HG03442 (cell line): ENCODE measurements at regions not wholly inside any gene's neighbourhood (a gene's known extent, or its start where the extent isn't known, plus 50 kb on each side); places are given as distances from the start of the nearest gene placed in this dataset.

Source experiments
- ATAC-seq: cut with Tn5 transposase; IDR thresholded peaks from one replicate; pipeline ENCODE4 v1.9.1; 2021; ENCODE audit warnings: mild to moderate bottlenecking, moderate library complexity; ENCODE audit not compliant: unreplicated experiment

- no peak for ATAC-seq
Measured at GRCh38 chrX:121102101-121102500, 54.7 kb downstream of the GLUD2 start.

- ATAC-seq = no peak
Measured at GRCh38 chrX:121103381-121103780, 56.0 kb downstream of the GLUD2 start.

- no peak for ATAC-seq
Measured at GRCh38 chrX:121106484-121107235, 59.2 kb downstream of the GLUD2 start.

- no peak for ATAC-seq
Measured at GRCh38 chrX:121109986-121110385, 62.6 kb downstream of the GLUD2 start.

GRCh38 chrX:121110536-121110935 is 63.1 kb downstream of the GLUD2 start:
- no peak for ATAC-seq

GRCh38 chrX:121114691-121115090 is 67.3 kb downstream of the GLUD2 start:
- ATAC-seq = no peak

- no peak for ATAC-seq
Measured at GRCh38 chrX:121120690-121121605, 73.5 kb downstream of the GLUD2 start.

- ATAC-seq = no peak
Measured at GRCh38 chrX:121122332-121122731, 74.9 kb downstream of the GLUD2 start.

- ATAC-seq = no peak
Measured at GRCh38 chrX:121128925-121129877, 81.8 kb downstream of the GLUD2 start.

GRCh38 chrX:121132675-121133074 is 85.3 kb downstream of the GLUD2 start:
- ATAC-seq = no peak

GRCh38 chrX:121135488-121136207 is 88.2 kb downstream of the GLUD2 start:
- ATAC-seq = no peak

GRCh38 chrX:121146059-121146628 is 98.7 kb downstream of the GLUD2 start:
- ATAC-seq = peak; percentile 38

- no peak for ATAC-seq
Measured at GRCh38 chrX:121150217-121150616, 102.8 kb downstream of the GLUD2 start.

- ATAC-seq = peak; percentile 67
Measured at GRCh38 chrX:121151293-121151692, 103.9 kb downstream of the GLUD2 start.

GRCh38 chrX:121154858-121155404 is 107.5 kb downstream of the GLUD2 start:
- ATAC-seq = no peak

- peak; percentile 80 for ATAC-seq
Measured at GRCh38 chrX:121160987-121161386, 113.6 kb downstream of the GLUD2 start.

- ATAC-seq = peak; percentile 42
Measured at GRCh38 chrX:121161501-121161933, 114.1 kb downstream of the GLUD2 start.

- ATAC-seq = no peak
Measured at GRCh38 chrX:121163443-121163842, 116.0 kb downstream of the GLUD2 start.

GRCh38 chrX:121165930-121166359 is 118.5 kb downstream of the GLUD2 start:
- no peak for ATAC-seq
